Astrocyte (in vitro differentiated cells and primary cell): ENCODE measurements at regions not wholly inside any gene's neighbourhood (a gene's known extent, or its start where the extent isn't known, plus 50 kb on each side); places are given as distances from the start of the nearest gene placed in this dataset.

Experiments used
- DNase-seq: peaks from one replicate; pipeline ENCODE4 v3.0.0-alpha.2; 2010; ENCODE audit warnings: low read depth
- FAIRE-seq: peaks from 2 replicates; lab custom pipeline; 2011; peaks lifted over from hg19 to GRCh38; lab: Jason Lieb, UNC
- H2AFZ ChIP-seq: 2 replicates; pipeline ENCODE4 v1.6.0; 2012; ENCODE audit warnings: low read depth, low read length, inconsistent platforms
- H3K27ac ChIP-seq: 2 replicates; pipeline ENCODE4 v1.5.1; 2011; ENCODE audit warnings: low read depth, low read length, inconsistent platforms
- H3K27me3 ChIP-seq: 2 replicates; pipeline ENCODE4 v1.6.0; 2011; ENCODE audit warnings: low read length, inconsistent platforms; ENCODE audit not compliant: insufficient read depth
- H3K36me3 ChIP-seq: 2 replicates; pipeline ENCODE4 v1.5.1; 2011; ENCODE audit warnings: low read length, inconsistent platforms; ENCODE audit not compliant: insufficient read depth
- H3K4me1 ChIP-seq: 2 replicates; pipeline ENCODE4 v1.5.1; 2011; ENCODE audit warnings: low read length, inconsistent platforms; ENCODE audit not compliant: insufficient read depth
- H3K4me2 ChIP-seq: 2 replicates; pipeline ENCODE4 v1.6.0; 2012; ENCODE audit warnings: low read length, inconsistent platforms
- H3K4me3 ChIP-seq: 2 replicates; pipeline ENCODE4 v1.5.1; 2011; ENCODE audit warnings: low read depth, mild to moderate bottlenecking, low read length, inconsistent platforms; ENCODE audit not compliant: insufficient read depth
- H3K79me2 ChIP-seq: 2 replicates; pipeline ENCODE4 v1.6.0; 2012; ENCODE audit warnings: mild to moderate bottlenecking, low read length, inconsistent platforms; ENCODE audit not compliant: insufficient read depth
- H3K9ac ChIP-seq: 2 replicates; pipeline ENCODE4 v1.6.0; 2012; ENCODE audit warnings: mild to moderate bottlenecking, low read length, inconsistent platforms
- H3K9me3 ChIP-seq: 2 replicates; pipeline ENCODE4 v1.5.1; 2012; ENCODE audit warnings: low read depth, mild to moderate bottlenecking, low read length, inconsistent platforms; ENCODE audit not compliant: insufficient read depth
- H4K20me1 ChIP-seq: 2 replicates; pipeline ENCODE4 v1.6.0; 2012; ENCODE audit warnings: low read length, inconsistent platforms; ENCODE audit not compliant: insufficient read depth
- H3K27ac Mint-ChIP-seq: one replicate; pipeline ENCODE4 v1.8.0; 2021; ENCODE audit warnings: mild to moderate bottlenecking, mixed read lengths; ENCODE audit not compliant: unreplicated experiment
- H3K27me3 Mint-ChIP-seq: one replicate; pipeline ENCODE4 v1.8.0; 2021; ENCODE audit warnings: low read depth, mixed read lengths; ENCODE audit not compliant: unreplicated experiment
- H3K36me3 Mint-ChIP-seq: one replicate; pipeline ENCODE4 v1.8.0; 2021; ENCODE audit warnings: low read depth, mixed read lengths; ENCODE audit not compliant: unreplicated experiment
- H3K4me1 Mint-ChIP-seq: one replicate; pipeline ENCODE4 v1.8.0; 2021; ENCODE audit warnings: low read depth, mixed read lengths; ENCODE audit not compliant: unreplicated experiment
- H3K4me3 Mint-ChIP-seq: one replicate; pipeline ENCODE4 v1.8.0; 2021; ENCODE audit warnings: mild to moderate bottlenecking, moderate library complexity, mixed read lengths; ENCODE audit not compliant: unreplicated experiment
- H3K9me3 Mint-ChIP-seq: one replicate; pipeline ENCODE4 v1.8.0; 2021; ENCODE audit warnings: mild to moderate bottlenecking, mixed read lengths; ENCODE audit not compliant: unreplicated experiment
- EZH2 ChIP-seq: IDR thresholded peaks from 2 replicates; pipeline ENCODE4 v1.6.1; 2012; ENCODE audit warnings: mild to moderate bottlenecking, low read length, inconsistent platforms; ENCODE audit not compliant: insufficient read depth
- TF ChIP-seq, protein P1 (sequence below): IDR thresholded peaks from 2 replicates; pipeline ENCODE4 v1.5.1; 2011; ENCODE audit warnings: low read depth, mild to moderate bottlenecking, inconsistent platforms, low read length, moderate library complexity; ENCODE audit not compliant: insufficient read depth

DNA sequence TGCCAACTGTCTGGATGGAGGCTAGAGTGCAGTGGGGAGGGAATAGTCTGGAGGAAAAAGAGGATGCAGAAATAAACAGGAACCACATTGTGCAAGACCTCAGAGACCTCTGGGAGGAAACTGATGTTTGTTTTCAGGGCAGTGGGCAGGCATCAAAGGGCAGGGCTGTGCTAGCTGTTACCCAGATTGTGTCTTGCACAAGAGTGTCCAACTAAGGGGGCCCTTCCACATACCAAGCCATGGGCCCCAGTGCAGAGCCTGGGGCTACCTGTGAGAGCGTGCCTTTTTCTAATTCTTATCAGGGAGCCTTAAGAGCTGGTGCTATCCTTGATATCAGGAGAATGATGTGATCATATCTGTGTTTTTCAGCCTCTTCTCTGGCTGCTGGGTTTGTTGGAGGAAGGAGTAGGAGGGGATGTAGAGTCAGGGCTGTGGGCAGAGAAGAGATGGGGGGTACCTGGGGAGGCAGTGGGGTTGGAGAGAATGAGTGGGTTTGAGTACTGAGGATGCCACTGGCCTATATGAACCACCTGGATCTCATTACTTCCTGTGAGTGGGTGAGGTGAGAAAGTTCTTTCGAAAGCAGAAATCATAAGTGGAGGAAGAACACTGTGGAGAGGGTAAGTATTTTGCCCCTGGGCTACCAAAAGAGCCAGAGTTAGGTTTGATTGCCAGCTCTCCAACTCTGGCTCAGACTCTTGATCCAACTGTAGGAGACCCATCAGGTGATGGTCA lies 259.2 kb upstream of the CRY1 start:
- H3K4me1 ChIP-seq = peaks cover 27% of the 10 kb centered on the region
- H4K20me1 ChIP-seq = peaks cover 5% of the 10 kb centered on the region
- no peaks in the 10 kb centered on the region for H3K9me3 ChIP-seq
- H3K36me3 ChIP-seq = no peaks in the 10 kb centered on the region
- Mint-ChIP-seq H3K9me3 (peaks cover 5% of the 10 kb centered on the region), H3K4me3 (peak overlapping the region; percentile 9), H3K36me3 (no peaks in the 10 kb centered on the region), H3K4me1 (peaks cover 39% of the 10 kb centered on the region), H3K27me3 (no peaks in the 10 kb centered on the region), H3K27ac (peak overlapping the region; percentile 91)
- H3K4me2 ChIP-seq = no peak overlapping the region
- no peak overlapping the region for H2AFZ ChIP-seq
- no peaks in the 10 kb centered on the region for H3K27me3 ChIP-seq
- H3K27ac ChIP-seq = no peak overlapping the region
- H3K4me3 ChIP-seq = no peak overlapping the region
- H3K9ac ChIP-seq = no peak overlapping the region
- no peak for DNase-seq
- H3K79me2 ChIP-seq = no peaks in the 10 kb centered on the region
- FAIRE-seq = no peak
- no peak for TF ChIP-seq EZH2
- TF ChIP-seq, protein P1, sequence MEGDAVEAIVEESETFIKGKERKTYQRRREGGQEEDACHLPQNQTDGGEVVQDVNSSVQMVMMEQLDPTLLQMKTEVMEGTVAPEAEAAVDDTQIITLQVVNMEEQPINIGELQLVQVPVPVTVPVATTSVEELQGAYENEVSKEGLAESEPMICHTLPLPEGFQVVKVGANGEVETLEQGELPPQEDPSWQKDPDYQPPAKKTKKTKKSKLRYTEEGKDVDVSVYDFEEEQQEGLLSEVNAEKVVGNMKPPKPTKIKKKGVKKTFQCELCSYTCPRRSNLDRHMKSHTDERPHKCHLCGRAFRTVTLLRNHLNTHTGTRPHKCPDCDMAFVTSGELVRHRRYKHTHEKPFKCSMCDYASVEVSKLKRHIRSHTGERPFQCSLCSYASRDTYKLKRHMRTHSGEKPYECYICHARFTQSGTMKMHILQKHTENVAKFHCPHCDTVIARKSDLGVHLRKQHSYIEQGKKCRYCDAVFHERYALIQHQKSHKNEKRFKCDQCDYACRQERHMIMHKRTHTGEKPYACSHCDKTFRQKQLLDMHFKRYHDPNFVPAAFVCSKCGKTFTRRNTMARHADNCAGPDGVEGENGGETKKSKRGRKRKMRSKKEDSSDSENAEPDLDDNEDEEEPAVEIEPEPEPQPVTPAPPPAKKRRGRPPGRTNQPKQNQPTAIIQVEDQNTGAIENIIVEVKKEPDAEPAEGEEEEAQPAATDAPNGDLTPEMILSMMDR = no peak

DNA sequence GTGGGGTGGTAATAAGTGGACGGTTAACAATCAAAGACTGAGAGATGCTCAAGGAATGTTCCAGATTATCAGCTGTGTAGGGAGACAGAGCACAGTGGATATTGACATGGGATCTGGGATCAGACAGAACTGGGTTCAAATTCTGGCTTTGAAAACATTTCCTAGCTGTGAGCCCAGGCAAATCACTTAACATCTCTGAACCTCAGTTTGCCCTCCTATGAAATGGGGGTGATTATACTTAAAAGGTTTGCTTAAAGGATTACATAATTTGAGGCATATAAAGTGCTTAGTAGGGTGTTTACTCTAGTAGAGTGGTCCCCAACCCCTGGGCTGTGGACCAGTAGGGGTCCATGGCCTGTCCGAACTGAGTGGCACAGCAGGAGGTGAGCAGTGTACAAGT lies 260.0 kb upstream of the CRY1 start:
- DNase-seq = no peak
- H3K4me3 Mint-ChIP-seq = no peak overlapping the region
- no peak for FAIRE-seq
- no peaks in the 10 kb centered on the region for H3K27me3 ChIP-seq
- H3K27ac Mint-ChIP-seq = no peak overlapping the region
- peaks cover 5% of the 10 kb centered on the region for H3K9me3 Mint-ChIP-seq
- TF ChIP-seq, protein P1 = no peak
- TF ChIP-seq EZH2 = no peak
- H3K79me2 ChIP-seq = no peaks in the 10 kb centered on the region
- peaks cover 5% of the 10 kb centered on the region for H4K20me1 ChIP-seq
- peaks cover 26% of the 10 kb centered on the region for H3K4me1 ChIP-seq
- H3K27ac ChIP-seq = no peak overlapping the region
- H3K4me1 Mint-ChIP-seq = peaks cover 37% of the 10 kb centered on the region
- no peaks in the 10 kb centered on the region for H3K27me3 Mint-ChIP-seq
- H3K36me3 Mint-ChIP-seq = no peaks in the 10 kb centered on the region
- H3K9ac ChIP-seq = no peak overlapping the region
- H3K4me2 ChIP-seq = no peak overlapping the region
- H2AFZ ChIP-seq = no peak overlapping the region
- H3K36me3 ChIP-seq = no peaks in the 10 kb centered on the region
- H3K9me3 ChIP-seq = no peaks in the 10 kb centered on the region
- no peak overlapping the region for H3K4me3 ChIP-seq

DNA sequence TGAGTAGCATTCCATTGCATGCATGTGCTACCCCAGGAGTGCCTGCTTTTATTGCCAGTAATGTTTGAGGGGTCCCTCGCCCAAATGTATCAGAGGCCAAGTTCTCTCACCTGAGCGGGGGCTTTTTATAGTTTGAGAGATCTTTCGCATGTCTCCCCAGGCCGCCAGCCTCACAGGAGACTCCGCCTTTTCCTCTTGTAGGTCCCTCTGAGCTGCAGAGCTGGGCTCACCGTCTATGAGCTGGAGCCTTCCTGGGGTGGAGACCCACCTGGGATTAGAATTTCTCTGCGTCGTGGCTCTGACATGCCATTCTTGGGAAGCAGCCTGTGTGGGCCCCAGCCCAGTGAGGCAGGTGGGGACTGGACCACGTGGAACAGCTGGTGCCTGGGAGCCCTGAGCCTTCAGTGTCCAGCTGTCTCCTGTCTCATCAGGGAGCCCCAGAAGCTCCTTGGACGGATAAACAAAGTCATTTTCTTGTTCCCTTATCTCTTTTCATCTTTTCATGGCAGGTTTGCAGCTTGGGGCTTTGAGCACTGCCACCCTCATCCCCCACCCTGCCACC lies 261.7 kb upstream of the CRY1 start:
- DNase-seq (no peak), FAIRE-seq (no peak)
- Histone ChIP-seq H3K4me3 (no peak overlapping the region), H3K27ac (no peak overlapping the region), H3K4me1 (peaks cover 21% of the 10 kb centered on the region), H3K79me2 (no peaks in the 10 kb centered on the region), H3K27me3 (no peaks in the 10 kb centered on the region), H3K9ac (no peak overlapping the region), H3K4me2 (no peak overlapping the region), H3K9me3 (no peaks in the 10 kb centered on the region), H4K20me1 (peaks cover 14% of the 10 kb centered on the region), H2AFZ (no peak overlapping the region), H3K36me3 (no peaks in the 10 kb centered on the region)
- peaks cover 5% of the 10 kb centered on the region for H3K9me3 Mint-ChIP-seq
- H3K4me1 Mint-ChIP-seq = peaks cover 31% of the 10 kb centered on the region
- H3K27ac Mint-ChIP-seq = no peak overlapping the region
- TF ChIP-seq, protein P1 = no peak
- no peak for TF ChIP-seq EZH2
- H3K36me3 Mint-ChIP-seq = no peaks in the 10 kb centered on the region
- H3K27me3 Mint-ChIP-seq = peaks cover 4% of the 10 kb centered on the region
- H3K4me3 Mint-ChIP-seq = no peak overlapping the region
